ENCODE measurements at regions not wholly inside any gene's neighbourhood (a gene's known extent, or its start where the extent isn't known, plus 50 kb on each side); places are given as distances from the start of the nearest gene placed in this dataset.

GRCh38 chr13:83496501-83496900, 385.8 kb downstream of the SLITRK1 start:
- H3K4me1 Mint-ChIP-seq = no peaks in the 10 kb centered on the region

GRCh38 chr13:83485101-83485500, 397.2 kb downstream of the SLITRK1 start:
- ATAC-seq (replicated peaks in 1 of 4) = no peak
- Mint-ChIP-seq H3K27ac (no peak overlapping the region), H3K9me3 (peaks cover 0 to 10% (median 4%) of the 10 kb centered on the region in 3 donors), H3K4me3 (no peak overlapping the region), H3K36me3 (no peaks in the 10 kb centered on the region), H3K27me3 (no peaks in the 10 kb centered on the region), H3K4me1 (no peaks in the 10 kb centered on the region)
- H3K4me1 ChIP-seq (ENCODE audit: control insufficient read depth in 1 of 2, extremely low read depth in 1 of 2, insufficient read depth in 2 of 2, low read length in 2 of 2) = no peaks in the 10 kb centered on the region
- no peaks in the 10 kb centered on the region for H3K9me3 ChIP-seq
- H3K27ac ChIP-seq (ENCODE audit: low read length) = no peak overlapping the region
- POLR2A ChIA-PET = no interaction called here
- no peak overlapping the region for H3K4me3 ChIP-seq (ENCODE audit: control insufficient read depth in 1 of 2, extremely low read depth in 1 of 2, low read length in 1 of 2)
- no peaks in the 10 kb centered on the region for H3K36me3 ChIP-seq (ENCODE audit: control insufficient read depth in 2 of 2, extremely low read depth in 1 of 2, insufficient read depth in 1 of 2, low read length in 1 of 2)
- H3K27me3 ChIP-seq (replicated peaks in 1 of 2; ENCODE audit: control insufficient read depth in 2 of 2, extremely low read depth in 1 of 2, insufficient read depth in 2 of 2, low read length in 1 of 2) = no peaks in the 10 kb centered on the region
- CTCF ChIA-PET = no interaction called here
- no CpG with 5 or more reads among the region's 1 CpG for WGBS (ENCODE audit: insufficient coverage)
- DNase-seq = no peak

More at GRCh38 chr13:83496501-83496900, 385.8 kb downstream of the SLITRK1 start:
- no peak overlapping the region for H3K27ac ChIP-seq (ENCODE audit: low read length)
- POLR2A ChIA-PET = no interaction called here
- no peaks in the 10 kb centered on the region for H3K27me3 Mint-ChIP-seq
- no peak overlapping the region for H3K27ac Mint-ChIP-seq
- no peak for ATAC-seq (replicated peaks in 1 of 4)
- H3K9me3 ChIP-seq = no peaks in the 10 kb centered on the region
- H3K9me3 Mint-ChIP-seq = peaks cover 0 to 8% (median 6%) of the 10 kb centered on the region in 3 donors
- CTCF ChIA-PET = no interaction called here
- H3K4me3 Mint-ChIP-seq = no peak overlapping the region
- no CpG with 5 or more reads among the region's 6 CpGs for WGBS (ENCODE audit: insufficient coverage)
- no peaks in the 10 kb centered on the region for H3K36me3 ChIP-seq (ENCODE audit: control insufficient read depth in 2 of 2, extremely low read depth in 1 of 2, insufficient read depth in 1 of 2, low read length in 1 of 2)
- no peaks in the 10 kb centered on the region for H3K27me3 ChIP-seq (replicated peaks in 1 of 2; ENCODE audit: control insufficient read depth in 2 of 2, extremely low read depth in 1 of 2, insufficient read depth in 2 of 2, low read length in 1 of 2)
- H3K4me1 ChIP-seq (ENCODE audit: control insufficient read depth in 1 of 2, extremely low read depth in 1 of 2, insufficient read depth in 2 of 2, low read length in 2 of 2) = no peaks in the 10 kb centered on the region
- no peaks in the 10 kb centered on the region for H3K36me3 Mint-ChIP-seq
- DNase-seq = no peak
- H3K4me3 ChIP-seq (ENCODE audit: control insufficient read depth in 1 of 2, extremely low read depth in 1 of 2, low read length in 1 of 2) = no peak overlapping the region

DNA sequence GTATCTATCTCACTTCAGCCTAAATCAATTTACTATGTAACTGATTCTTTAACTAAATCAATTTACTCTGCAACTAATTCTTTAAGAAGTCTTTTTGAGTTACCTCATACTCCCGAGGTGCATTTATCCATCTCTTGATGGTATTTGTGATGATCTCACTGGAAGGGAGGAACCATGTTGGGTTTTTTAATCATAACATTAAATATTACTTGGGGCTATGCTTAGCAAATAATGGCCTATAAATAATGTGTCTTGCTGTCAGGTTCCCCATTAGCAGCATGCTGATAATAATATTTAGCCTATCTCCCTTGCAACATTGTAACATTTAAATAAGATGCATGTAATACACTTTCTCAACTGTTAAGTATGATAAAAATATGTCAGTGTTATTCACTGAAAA, 411.3 kb downstream of the SLITRK1 start:
- Histone ChIP-seq H3K4me3 (ENCODE audit: control insufficient read depth in 1 of 2, extremely low read depth in 1 of 2, low read length in 1 of 2) (no peak overlapping the region), H3K27me3 (replicated peaks in 1 of 2; ENCODE audit: control insufficient read depth in 2 of 2, extremely low read depth in 1 of 2, insufficient read depth in 2 of 2, low read length in 1 of 2) (no peaks in the 10 kb centered on the region), H3K4me1 (ENCODE audit: control insufficient read depth in 1 of 2, extremely low read depth in 1 of 2, insufficient read depth in 2 of 2, low read length in 2 of 2) (no peaks in the 10 kb centered on the region), H3K27ac (ENCODE audit: low read length) (no peak overlapping the region), H3K36me3 (ENCODE audit: control insufficient read depth in 2 of 2, extremely low read depth in 1 of 2, insufficient read depth in 1 of 2, low read length in 1 of 2) (no peaks in the 10 kb centered on the region), H3K9me3 (no peaks in the 10 kb centered on the region)
- ChIA-PET CTCF (no interaction called here), POLR2A (no interaction called here)
- H3K36me3 Mint-ChIP-seq = no peaks in the 10 kb centered on the region
- H3K27me3 Mint-ChIP-seq = no peaks in the 10 kb centered on the region
- no peak overlapping the region for H3K4me3 Mint-ChIP-seq
- H3K9me3 Mint-ChIP-seq = peaks cover 5 to 27% (median 17%) of the 10 kb centered on the region in 3 donors
- no CpG with 5 or more reads among the region's 1 CpG for WGBS (ENCODE audit: insufficient coverage)
- ATAC-seq (replicated peaks in 1 of 4) = no peak
- H3K27ac Mint-ChIP-seq = no peak overlapping the region
- no peaks in the 10 kb centered on the region for H3K4me1 Mint-ChIP-seq
- no peak for DNase-seq

DNA sequence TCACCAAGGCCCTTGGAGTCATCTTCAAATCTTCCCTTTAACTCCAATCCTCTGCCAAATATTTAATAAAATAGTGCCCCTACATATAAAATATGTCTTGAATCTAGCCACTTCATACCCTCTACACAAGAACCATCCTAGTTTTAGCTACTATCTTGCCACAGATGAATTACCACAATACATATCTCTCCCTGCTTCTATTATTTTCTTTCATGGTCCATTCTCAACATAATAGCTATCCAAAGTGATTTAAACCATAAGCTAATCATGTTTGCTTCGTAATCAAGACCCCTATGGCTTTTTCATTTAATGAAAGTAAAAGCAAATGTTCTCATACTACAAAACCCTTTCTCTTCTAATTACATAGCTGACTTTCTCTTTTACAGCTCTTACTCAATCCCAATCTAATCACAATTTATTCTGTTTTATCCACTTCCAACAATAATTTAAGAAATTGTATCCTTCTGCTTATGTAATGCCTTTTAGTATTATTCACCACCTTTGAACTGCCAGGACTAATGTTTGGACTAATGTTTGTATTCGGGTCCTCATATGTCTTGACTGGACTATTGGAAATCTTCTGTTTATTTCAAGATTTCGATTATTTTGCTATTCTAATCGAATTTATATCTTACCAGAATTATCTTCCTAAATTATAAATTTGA, 412.0 kb downstream of the SLITRK1 start:
- no peaks in the 10 kb centered on the region for H3K4me1 ChIP-seq (ENCODE audit: control insufficient read depth in 1 of 2, extremely low read depth in 1 of 2, insufficient read depth in 2 of 2, low read length in 2 of 2)
- H3K4me3 ChIP-seq (ENCODE audit: control insufficient read depth in 1 of 2, extremely low read depth in 1 of 2, low read length in 1 of 2) = no peak overlapping the region
- Mint-ChIP-seq H3K27ac (no peak overlapping the region), H3K27me3 (no peaks in the 10 kb centered on the region), H3K36me3 (no peaks in the 10 kb centered on the region), H3K4me3 (no peak overlapping the region), H3K9me3 (peaks cover 9 to 26% (median 21%) of the 10 kb centered on the region in 3 donors), H3K4me1 (no peaks in the 10 kb centered on the region)
- DNase-seq (no peak), ATAC-seq (replicated peaks in 1 of 4) (no peak)
- H3K36me3 ChIP-seq (ENCODE audit: control insufficient read depth in 2 of 2, extremely low read depth in 1 of 2, insufficient read depth in 1 of 2, low read length in 1 of 2) = no peaks in the 10 kb centered on the region
- H3K27me3 ChIP-seq (replicated peaks in 1 of 2; ENCODE audit: control insufficient read depth in 2 of 2, extremely low read depth in 1 of 2, insufficient read depth in 2 of 2, low read length in 1 of 2) = no peaks in the 10 kb centered on the region
- 56% methylated on average over 1 of the region's 4 CpGs for WGBS (ENCODE audit: insufficient coverage)
- H3K9me3 ChIP-seq = no peaks in the 10 kb centered on the region
- no peak overlapping the region for H3K27ac ChIP-seq (ENCODE audit: low read length)
- ChIA-PET CTCF (no interaction called here), POLR2A (interaction anchor here in 1 of 2 donors (0.6 kb wide), 1 partner anchor 249 kb away, joined by 3 read pairs; no protein-coding TSS in a partner anchor)

DNA sequence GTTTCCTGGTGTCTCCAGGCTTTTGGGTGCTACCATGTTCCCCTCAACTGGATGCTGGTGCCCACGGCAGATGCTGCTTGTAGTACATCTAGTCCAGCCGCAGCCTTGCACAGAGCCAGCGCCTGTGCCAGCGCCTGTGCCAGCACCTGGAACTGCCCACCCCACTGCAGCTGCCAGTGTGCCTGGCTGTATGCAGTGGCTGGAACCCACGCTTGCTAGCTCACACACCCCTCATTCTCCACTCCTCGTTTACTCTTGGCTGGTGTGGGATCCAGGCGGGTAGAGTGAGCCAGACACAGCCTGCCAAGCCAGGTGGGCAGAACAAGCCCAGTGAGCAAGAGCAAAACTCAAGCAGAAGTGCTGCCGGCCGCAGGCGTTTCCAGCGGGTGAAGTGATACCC, 428.6 kb downstream of the SLITRK1 start:
- no peak for DNase-seq

DNA sequence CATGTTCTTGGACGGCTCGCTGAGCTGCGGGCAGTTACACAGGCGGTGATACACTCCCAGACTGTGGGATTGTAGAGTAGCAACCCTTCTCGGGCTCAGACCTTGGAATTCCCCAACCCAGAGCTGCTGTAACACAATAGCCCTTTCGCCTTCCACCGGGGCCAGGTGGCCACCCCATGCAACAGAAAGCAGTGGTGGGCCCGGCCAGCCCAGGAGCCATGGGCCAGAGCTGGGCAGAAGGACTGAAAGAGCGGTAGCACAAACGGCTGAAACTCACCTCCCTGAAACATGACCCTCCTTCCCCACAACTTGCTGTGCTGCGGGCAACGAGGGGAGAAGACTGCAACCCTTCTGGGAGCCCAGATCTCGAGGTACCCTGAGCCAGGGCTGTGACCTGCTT, 429.0 kb downstream of the SLITRK1 start:
- H3K36me3 ChIP-seq (ENCODE audit: control insufficient read depth in 2 of 2, extremely low read depth in 1 of 2, insufficient read depth in 1 of 2, low read length in 1 of 2) = no peaks in the 10 kb centered on the region
- Mint-ChIP-seq H3K4me1 (no peaks in the 10 kb centered on the region), H3K9me3 (peaks cover 0 to 13% (median 4%) of the 10 kb centered on the region in 3 donors), H3K27me3 (no peaks in the 10 kb centered on the region), H3K4me3 (no peak overlapping the region), H3K27ac (no peak overlapping the region), H3K36me3 (no peaks in the 10 kb centered on the region)
- no peaks in the 10 kb centered on the region for H3K9me3 ChIP-seq
- no peaks in the 10 kb centered on the region for H3K4me1 ChIP-seq (ENCODE audit: control insufficient read depth in 1 of 2, extremely low read depth in 1 of 2, insufficient read depth in 2 of 2, low read length in 2 of 2)
- H3K27me3 ChIP-seq (replicated peaks in 1 of 2; ENCODE audit: control insufficient read depth in 2 of 2, extremely low read depth in 1 of 2, insufficient read depth in 2 of 2, low read length in 1 of 2) = no peaks in the 10 kb centered on the region
- POLR2A ChIA-PET = no interaction called here
- no peak overlapping the region for H3K27ac ChIP-seq (ENCODE audit: low read length)
- DNase-seq = peak in 1 of 35 experiments; percentile 23
- peak in 1 of 4 experiments; percentile 17 for ATAC-seq (replicated peaks in 1 of 4)
- CTCF ChIA-PET = no interaction called here
- H3K4me3 ChIP-seq (ENCODE audit: control insufficient read depth in 1 of 2, extremely low read depth in 1 of 2, low read length in 1 of 2) = no peak overlapping the region
- 91% methylated on average over 13 of the region's 13 CpGs for WGBS (ENCODE audit: insufficient coverage)

More for the DNA sequence above, 428.6 kb downstream of the SLITRK1 start:
- Mint-ChIP-seq H3K4me3 (no peak overlapping the region), H3K9me3 (peaks cover 0 to 13% (median 4%) of the 10 kb centered on the region in 3 donors), H3K27ac (no peak overlapping the region), H3K4me1 (no peaks in the 10 kb centered on the region), H3K36me3 (no peaks in the 10 kb centered on the region), H3K27me3 (no peaks in the 10 kb centered on the region)
- no peaks in the 10 kb centered on the region for H3K36me3 ChIP-seq (ENCODE audit: control insufficient read depth in 2 of 2, extremely low read depth in 1 of 2, insufficient read depth in 1 of 2, low read length in 1 of 2)
- no peak overlapping the region for H3K4me3 ChIP-seq (ENCODE audit: control insufficient read depth in 1 of 2, extremely low read depth in 1 of 2, low read length in 1 of 2)
- H3K27ac ChIP-seq (ENCODE audit: low read length) = no peak overlapping the region
- H3K9me3 ChIP-seq = no peaks in the 10 kb centered on the region
- ATAC-seq (replicated peaks in 1 of 4) = peak in 1 of 4 experiments; percentile 15
- CTCF ChIA-PET = no interaction called here
- no peaks in the 10 kb centered on the region for H3K4me1 ChIP-seq (ENCODE audit: control insufficient read depth in 1 of 2, extremely low read depth in 1 of 2, insufficient read depth in 2 of 2, low read length in 2 of 2)
- H3K27me3 ChIP-seq (replicated peaks in 1 of 2; ENCODE audit: control insufficient read depth in 2 of 2, extremely low read depth in 1 of 2, insufficient read depth in 2 of 2, low read length in 1 of 2) = no peaks in the 10 kb centered on the region
- 88% methylated on average over 11 of the region's 11 CpGs for WGBS (ENCODE audit: insufficient coverage)
- POLR2A ChIA-PET = no interaction called here
